SK-N-SH treated with all-trans-retinoic acid at 6 μM for 48 hours (cell line): ENCODE measurements at regions not wholly inside any gene's neighbourhood (a gene's known extent, or its start where the extent isn't known, plus 50 kb on each side); places are given as distances from the start of the nearest gene placed in this dataset.

ENCODE experiments used
- ARNTL ChIP-seq: fragments of 450-650 bp; formaldehyde crosslinking; IDR thresholded peaks from 2 replicates; pipeline ENCODE4 v1.5.0; 2020; ENCODE audit warnings: low read depth, mild to moderate bottlenecking, moderate library complexity, borderline replicate concordance
- BACH2 ChIP-seq: fragments of 250-450 bp; sonication (Bioruptor Pico); IDR thresholded peaks from 2 replicates; pipeline ENCODE4 v1.9.0; 2021; ENCODE audit warnings: mild to moderate bottlenecking, borderline replicate concordance
- GLIS3 ChIP-seq: fragments of 250-450 bp; sonication (Bioruptor Pico); IDR thresholded peaks from 2 replicates; pipeline ENCODE4 v1.5.0; 2020; ENCODE audit warnings: mild to moderate bottlenecking, moderate library complexity
- PPARA ChIP-seq: fragments of 250-450 bp; sonication (Bioruptor Pico); IDR thresholded peaks from 2 replicates; pipeline ENCODE4 v1.5.0; 2020; ENCODE audit warnings: mild to moderate bottlenecking, borderline replicate concordance
- RARB ChIP-seq: fragments of 250-450 bp; sonication (Bioruptor Pico); IDR thresholded peaks from 2 replicates; pipeline ENCODE4 v1.8.0; 2021; ENCODE audit warnings: mild to moderate bottlenecking, moderate library complexity
- SNAI2 ChIP-seq: fragments of 250-450 bp; sonication (Bioruptor Pico); IDR thresholded peaks from 2 replicates; pipeline ENCODE4 v1.5.0; 2020; ENCODE audit warnings: mild to moderate bottlenecking, moderate library complexity
- ZFP3 ChIP-seq: fragments of 250-450 bp; sonication (Bioruptor Pico); IDR thresholded peaks from 2 replicates; pipeline ENCODE4 v1.5.0; 2020; ENCODE audit warnings: mild to moderate bottlenecking, moderate library complexity
- ZFP30 ChIP-seq: fragments of 450-650 bp; formaldehyde crosslinking; IDR thresholded peaks from 2 replicates; pipeline ENCODE4 v1.5.0; 2022; ENCODE audit warnings: mild to moderate bottlenecking, moderate library complexity
- ZNF565 ChIP-seq: fragments of 450-650 bp; formaldehyde crosslinking; conservative IDR thresholded peaks from 2 replicates; pipeline ENCODE4 v1.5.0; 2020; ENCODE audit warnings: low read depth, mild to moderate bottlenecking, moderate library complexity
- ZNF8 ChIP-seq: fragments of 450-650 bp; formaldehyde crosslinking; IDR thresholded peaks from 2 replicates; pipeline ENCODE4 v1.5.0; 2020; ENCODE audit warnings: mild to moderate bottlenecking, moderate library complexity
- TF ChIP-seq, protein P1 (sequence below): fragments of 250-450 bp; sonication (Bioruptor Pico); IDR thresholded peaks from 2 replicates; pipeline ENCODE4 v1.8.0; 2020; ENCODE audit warnings: mild to moderate bottlenecking, moderate library complexity, borderline replicate concordance
- TF ChIP-seq, protein P2 (sequence below): fragments of 250-450 bp; sonication (Bioruptor Pico); IDR thresholded peaks from 2 replicates; pipeline ENCODE4 v1.8.0; 2021; ENCODE audit warnings: low read depth, mild to moderate bottlenecking, moderate library complexity, borderline replicate concordance

DNA sequence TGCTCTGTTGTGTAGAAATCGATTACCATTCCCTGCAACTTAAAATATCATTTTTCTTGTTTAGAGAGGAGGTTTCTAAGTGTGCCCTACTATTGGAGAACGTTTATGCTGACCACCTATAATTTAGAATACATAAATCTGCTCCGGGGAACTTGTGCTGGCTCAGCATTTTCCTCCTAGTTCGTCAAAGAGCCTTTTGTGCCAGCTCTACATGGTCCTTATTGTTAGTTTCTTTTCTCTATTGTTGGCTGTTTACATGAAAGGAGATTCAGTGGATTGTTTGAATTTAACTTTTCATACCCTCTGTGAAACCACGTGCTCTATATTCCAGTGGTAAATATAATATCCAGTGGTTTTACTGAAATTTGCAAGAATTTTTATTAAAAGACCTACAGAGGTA, 53.4 kb upstream of the ATP8A1 start:
- TF ChIP-seq, protein P1, sequence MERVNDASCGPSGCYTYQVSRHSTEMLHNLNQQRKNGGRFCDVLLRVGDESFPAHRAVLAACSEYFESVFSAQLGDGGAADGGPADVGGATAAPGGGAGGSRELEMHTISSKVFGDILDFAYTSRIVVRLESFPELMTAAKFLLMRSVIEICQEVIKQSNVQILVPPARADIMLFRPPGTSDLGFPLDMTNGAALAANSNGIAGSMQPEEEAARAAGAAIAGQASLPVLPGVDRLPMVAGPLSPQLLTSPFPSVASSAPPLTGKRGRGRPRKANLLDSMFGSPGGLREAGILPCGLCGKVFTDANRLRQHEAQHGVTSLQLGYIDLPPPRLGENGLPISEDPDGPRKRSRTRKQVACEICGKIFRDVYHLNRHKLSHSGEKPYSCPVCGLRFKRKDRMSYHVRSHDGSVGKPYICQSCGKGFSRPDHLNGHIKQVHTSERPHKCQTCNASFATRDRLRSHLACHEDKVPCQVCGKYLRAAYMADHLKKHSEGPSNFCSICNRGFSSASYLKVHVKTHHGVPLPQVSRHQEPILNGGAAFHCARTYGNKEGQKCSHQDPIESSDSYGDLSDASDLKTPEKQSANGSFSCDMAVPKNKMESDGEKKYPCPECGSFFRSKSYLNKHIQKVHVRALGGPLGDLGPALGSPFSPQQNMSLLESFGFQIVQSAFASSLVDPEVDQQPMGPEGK (CRISPR knock-in tag) = no peak
- TF ChIP-seq ZFP30 (CRISPR knock-in tag) (no peak), ZNF8 (no peak), PPARA (CRISPR knock-in tag) (no peak), SNAI2 (CRISPR knock-in tag) (no peak), ZNF565 (CRISPR knock-in tag) (no peak), RARB (no peak), BACH2 (no peak), GLIS3 (CRISPR knock-in tag) (no peak), ARNTL (CRISPR knock-in tag) (no peak), ZFP3 (CRISPR knock-in tag) (no peak)
- TF ChIP-seq, protein P2, sequence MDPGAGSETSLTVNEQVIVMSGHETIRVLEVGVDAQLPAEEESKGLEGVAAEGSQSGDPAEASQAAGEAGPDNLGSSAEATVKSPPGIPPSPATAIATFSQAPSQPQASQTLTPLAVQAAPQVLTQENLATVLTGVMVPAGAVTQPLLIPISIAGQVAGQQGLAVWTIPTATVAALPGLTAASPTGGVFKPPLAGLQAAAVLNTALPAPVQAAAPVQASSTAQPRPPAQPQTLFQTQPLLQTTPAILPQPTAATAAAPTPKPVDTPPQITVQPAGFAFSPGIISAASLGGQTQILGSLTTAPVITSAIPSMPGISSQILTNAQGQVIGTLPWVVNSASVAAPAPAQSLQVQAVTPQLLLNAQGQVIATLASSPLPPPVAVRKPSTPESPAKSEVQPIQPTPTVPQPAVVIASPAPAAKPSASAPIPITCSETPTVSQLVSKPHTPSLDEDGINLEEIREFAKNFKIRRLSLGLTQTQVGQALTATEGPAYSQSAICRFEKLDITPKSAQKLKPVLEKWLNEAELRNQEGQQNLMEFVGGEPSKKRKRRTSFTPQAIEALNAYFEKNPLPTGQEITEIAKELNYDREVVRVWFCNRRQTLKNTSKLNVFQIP (CRISPR knock-in tag) = no peak
